ENCODE measurements at regions not wholly inside any gene's neighbourhood (a gene's known extent, or its start where the extent isn't known, plus 50 kb on each side); places are given as distances from the start of the nearest gene placed in this dataset.

- TF ChIP-seq CTCF (IDR thresholded peaks at IDR 0.05; ENCODE audit: extremely low read depth in 1 of 2, insufficient read depth in 1 of 2, low read depth in 1 of 2, low read length in 2 of 2) (no peak), EZH2 (IDR thresholded peaks at IDR 0.05; ENCODE audit: borderline replicate concordance, low read depth, low read length, severe bottlenecking) (no peak), POLR2AphosphoS5 (IDR thresholded peaks at IDR 0.05; ENCODE audit: insufficient read depth, low read depth, low read length) (no peak), POLR2A (IDR thresholded peaks at IDR 0.05; ENCODE audit: low read depth, low read length) (no peak), MAX (IDR thresholded peaks at IDR 0.05; ENCODE audit: insufficient read depth, insufficient read length) (no peak), JUN (IDR thresholded peaks at IDR 0.05; ENCODE audit: borderline replicate concordance, insufficient read depth, insufficient read length, low read depth) (no peak), FOS (IDR thresholded peaks at IDR 0.05; ENCODE audit: borderline replicate concordance, insufficient read depth, low read length) (no peak), GATA2 (IDR thresholded peaks at IDR 0.05; ENCODE audit: insufficient read depth, insufficient read length, low read depth, low read length) (no peak), MYC (IDR thresholded peaks at IDR 0.05; ENCODE audit: low read depth, low read length) (no peak)
- intact Hi-C loops (cut with micrococcal nuclease) (no loop called here), dilution Hi-C loops (cut with MboI; ENCODE audit: extremely low pct_ligation_motif_present, low sequenced_read_pairs) (no loop called here)
- H3K4me1 ChIP-seq (ENCODE audit: control insufficient read depth, extremely low read depth, insufficient read depth, low read length): no peaks in the 10 kb centered on the region
- H3K36me3 ChIP-seq (ENCODE audit: control insufficient read depth in 2 of 2, extremely low read depth in 1 of 2, insufficient read depth in 2 of 2, low read length in 2 of 2): no peaks in the 10 kb centered on the region
- no peaks in the 10 kb centered on the region for H3K79me2 ChIP-seq (ENCODE audit: control insufficient read depth, insufficient read depth, low read length)
- FAIRE-seq (no peak), DNase-seq (ENCODE audit: low read depth, low spot score) (no peak)
- H4K20me1 ChIP-seq (replicated peaks; ENCODE audit: control insufficient read depth, extremely low read depth, insufficient read depth, low read length): no peaks in the 10 kb centered on the region
- no peak overlapping the region for H3K4me2 ChIP-seq (ENCODE audit: insufficient read depth, low read length)
- no peak overlapping the region for H3K9ac ChIP-seq (replicated peaks; ENCODE audit: extremely low read depth, insufficient read depth, low read length)
- ChIA-PET POLR2A (no interaction called here), CTCF (interaction anchor here (1.0 kb wide), 1 partner anchor 43 kb away, joined by 3 read pairs; no protein-coding TSS in a partner anchor)
- BruUV-seq (replicated peaks): no TSS peak
- no peak overlapping the region for H3K4me3 ChIP-seq (replicated peaks in 1 of 3; ENCODE audit: insufficient read depth in 1 of 3, low read depth in 1 of 3, low read length in 3 of 3)
- H2AFZ ChIP-seq (ENCODE audit: low read depth, low read length): no peak overlapping the region
- H3K27ac ChIP-seq (ENCODE audit: insufficient read depth, low read depth, low read length): no peak overlapping the region
- no peaks in the 10 kb centered on the region for H3K27me3 ChIP-seq (ENCODE audit: control insufficient read depth in 2 of 2, insufficient read depth in 2 of 2, low read length in 2 of 2)
- no peaks in the 10 kb centered on the region for H3K9me1 ChIP-seq (replicated peaks; ENCODE audit: control insufficient read depth, extremely low read depth, insufficient read depth, low read length)
- H3K9me3 ChIP-seq (replicated peaks; ENCODE audit: control insufficient read depth, insufficient read depth, low read length): no peaks in the 10 kb centered on the region
These were observed 334.1 kb upstream of the RGS6 start for GRCh38 chr14:71597955-71598660.
